ENCODE measurements at regions not wholly inside any gene's neighbourhood (a gene's known extent, or its start where the extent isn't known, plus 50 kb on each side); places are given as distances from the start of the nearest gene placed in this dataset.
A peak's percentile ranks its signal among the peaks of the same experiment; 100 is the strongest.
"Not testable (repeated sequence)": the region's sequence is repeated elsewhere in the genome, so short reads cannot be mapped to it uniquely, and the experiment has no call there.

- no peak for DNase-seq (ENCODE audit: extremely low spot score, unreplicated experiment)
- no peaks in the 10 kb centered on the region for H3K36me3 Mint-ChIP-seq
- H3K27me3 Mint-ChIP-seq: no peaks in the 10 kb centered on the region
- H3K9me3 Mint-ChIP-seq: peaks cover under 1% of the 10 kb centered on the region
- H3K27ac Mint-ChIP-seq: no peak overlapping the region
- no peak for TF ChIP-seq CTCF (conservative IDR thresholded peaks at IDR 0.05)
- H3K4me3 Mint-ChIP-seq: no peak overlapping the region
- peaks cover 13% of the 10 kb centered on the region for H3K4me1 Mint-ChIP-seq (ENCODE audit: unreplicated experiment)
Measured at GRCh38 chr16:88197481-88198456, 185.0 kb upstream of the ZNF469 start.

- H3K4me1 Mint-ChIP-seq (ENCODE audit: unreplicated experiment): peaks cover 13% of the 10 kb centered on the region
- not testable (repeated sequence) for H3K36me3 Mint-ChIP-seq; H3K27me3 Mint-ChIP-seq; H3K27ac Mint-ChIP-seq; H3K4me3 Mint-ChIP-seq; H3K9me3 Mint-ChIP-seq; DNase-seq (ENCODE audit: extremely low spot score, unreplicated experiment)
Measured at GRCh38 chr16:88198457-88199295, 184.1 kb upstream of the ZNF469 start.

- not testable (repeated sequence) for H3K36me3 Mint-ChIP-seq, H3K27ac Mint-ChIP-seq, H3K4me3 Mint-ChIP-seq, H3K9me3 Mint-ChIP-seq, H3K27me3 Mint-ChIP-seq
- peak; percentile 53 for DNase-seq (ENCODE audit: extremely low spot score, unreplicated experiment)
- peaks cover 11% of the 10 kb centered on the region for H3K4me1 Mint-ChIP-seq (ENCODE audit: unreplicated experiment)
Measured at GRCh38 chr16:88199296-88200153, 183.2 kb upstream of the ZNF469 start.

- not testable (repeated sequence) for H3K4me1 Mint-ChIP-seq (ENCODE audit: unreplicated experiment); H3K27ac Mint-ChIP-seq; H3K9me3 Mint-ChIP-seq; H3K36me3 Mint-ChIP-seq; H3K27me3 Mint-ChIP-seq; H3K4me3 Mint-ChIP-seq
- DNase-seq (ENCODE audit: extremely low spot score, unreplicated experiment): peak; percentile 62
Measured at GRCh38 chr16:88200154-88200895, 182.4 kb upstream of the ZNF469 start.

- DNase-seq (ENCODE audit: extremely low spot score, unreplicated experiment): peak; percentile 64
- no peaks in the 10 kb centered on the region for H3K4me1 Mint-ChIP-seq (ENCODE audit: unreplicated experiment)
- H3K27ac Mint-ChIP-seq: no peak overlapping the region
- H3K9me3 Mint-ChIP-seq: no peaks in the 10 kb centered on the region
- no peaks in the 10 kb centered on the region for H3K36me3 Mint-ChIP-seq
- no peak overlapping the region for H3K4me3 Mint-ChIP-seq
- H3K27me3 Mint-ChIP-seq: no peaks in the 10 kb centered on the region
- TF ChIP-seq CTCF (conservative IDR thresholded peaks at IDR 0.05): no peak
Measured at GRCh38 chr16:88200896-88201185, 181.9 kb upstream of the ZNF469 start.

GRCh38 chr16:88201611-88202010 lies 181.1 kb upstream of the ZNF469 start:
- H3K4me3 Mint-ChIP-seq; H3K9me3 Mint-ChIP-seq; H3K27ac Mint-ChIP-seq; H3K36me3 Mint-ChIP-seq; H3K27me3 Mint-ChIP-seq; H3K4me1 Mint-ChIP-seq (ENCODE audit: unreplicated experiment): not testable (repeated sequence)
- DNase-seq (ENCODE audit: extremely low spot score, unreplicated experiment): peak; percentile 62

- no peaks in the 10 kb centered on the region for H3K4me1 Mint-ChIP-seq (ENCODE audit: unreplicated experiment)
- H3K36me3 Mint-ChIP-seq: no peaks in the 10 kb centered on the region
- no peak overlapping the region for H3K27ac Mint-ChIP-seq
- no peaks in the 10 kb centered on the region for H3K27me3 Mint-ChIP-seq
- DNase-seq (ENCODE audit: extremely low spot score, unreplicated experiment): peak; percentile 48
- TF ChIP-seq CTCF (conservative IDR thresholded peaks at IDR 0.05): no peak
- no peaks in the 10 kb centered on the region for H3K9me3 Mint-ChIP-seq
- H3K4me3 Mint-ChIP-seq: no peak overlapping the region
Measured at GRCh38 chr16:88202207-88202745, 180.5 kb upstream of the ZNF469 start.

- DNase-seq (ENCODE audit: extremely low spot score, unreplicated experiment): peak; percentile 67
- not testable (repeated sequence) for H3K27ac Mint-ChIP-seq; H3K9me3 Mint-ChIP-seq; H3K36me3 Mint-ChIP-seq; H3K4me3 Mint-ChIP-seq; H3K27me3 Mint-ChIP-seq; H3K4me1 Mint-ChIP-seq (ENCODE audit: unreplicated experiment)
Measured at GRCh38 chr16:88202856-88203681, 179.7 kb upstream of the ZNF469 start.

All from type B pancreatic cell (in vitro differentiated cells).